Neutrophil (primary cell): ENCODE measurements at regions not wholly inside any gene's neighbourhood (a gene's known extent, or its start where the extent isn't known, plus 50 kb on each side); places are given as distances from the start of the nearest gene placed in this dataset.

Experiments used
- H3K27ac ChIP-seq: fragments of 200-600 bp; sonication (generic); 2 replicates; pipeline ENCODE4 v1.5.1; 2016; ENCODE audit warnings: mild to moderate bottlenecking, moderate library complexity
- H3K27me3 ChIP-seq: fragments of 200-600 bp; sonication (generic); 2 replicates; pipeline ENCODE4 v1.6.0; 2016; ENCODE audit warnings: mild to moderate bottlenecking
- H3K36me3 ChIP-seq: fragments of 200-600 bp; sonication (generic); 2 replicates; pipeline ENCODE4 v1.5.1; 2017
- H3K4me1 ChIP-seq, 2 experiments: fragments of 200-600 bp in 1 of 2; sonication (generic) in 1 of 2; 1 replicate in 1 of 2; 2 replicates in 1 of 2; pipeline versions ENCODE4 v1.5.1 to v1.6.1; 2013 to 2016; ENCODE audit warnings: low read depth in 1 of 2, low read length in 1 of 2, mild to moderate bottlenecking in 1 of 2, moderate library complexity in 1 of 2; ENCODE audit not compliant: control insufficient read depth in 1 of 2, insufficient read depth in 1 of 2
- H3K4me3 ChIP-seq, 2 experiments: fragments of 200-600 bp in 1 of 2; sonication (generic) in 1 of 2; 1 replicate in 1 of 2; 2 replicates in 1 of 2; pipeline ENCODE4 v1.5.1; 2013 to 2016; ENCODE audit warnings: low read depth in 1 of 2, low read length in 1 of 2, mild to moderate bottlenecking in 1 of 2, moderate library complexity in 1 of 2
- H3K9me3 ChIP-seq: fragments of 200-600 bp; sonication (generic); 2 replicates; pipeline ENCODE4 v1.5.1; 2016
- CTCF ChIP-seq: fragments of 200-600 bp; sonication (generic); IDR thresholded peaks from 2 replicates; pipeline ENCODE4 v1.5.1; 2016; ENCODE audit warnings: antibody characterized with exemption

- no peak overlapping the region for H3K4me3 ChIP-seq
- H3K27me3 ChIP-seq, result no peaks in the 10 kb centered on the region
- no peak overlapping the region for H3K27ac ChIP-seq
- H3K36me3 ChIP-seq, result no peaks in the 10 kb centered on the region
- no peaks in the 10 kb centered on the region for H3K9me3 ChIP-seq
- TF ChIP-seq CTCF, result no peak
- H3K4me1 ChIP-seq, result peaks cover 0 to 4% of the 10 kb centered on the region in 2 experiments
Measured at GRCh38 chr4:112759313-112759712, 122.4 kb downstream of the LARP7 start.

- H3K36me3 ChIP-seq, result no peaks in the 10 kb centered on the region
- no peaks in the 10 kb centered on the region for H3K9me3 ChIP-seq
- H3K4me1 ChIP-seq, result peaks cover 0 to 4% of the 10 kb centered on the region in 2 experiments
- no peak for TF ChIP-seq CTCF
- H3K4me3 ChIP-seq, result no peak overlapping the region
- H3K27me3 ChIP-seq, result no peaks in the 10 kb centered on the region
- no peak overlapping the region for H3K27ac ChIP-seq
Measured at GRCh38 chr4:112765317-112765974, 128.5 kb downstream of the LARP7 start.

GRCh38 chr4:112766422-112766821, 129.5 kb downstream of the LARP7 start:
- Histone ChIP-seq H3K4me1 (peaks cover 0 to 4% of the 10 kb centered on the region in 2 experiments), H3K36me3 (no peaks in the 10 kb centered on the region), H3K27ac (no peak overlapping the region), H3K9me3 (no peaks in the 10 kb centered on the region), H3K27me3 (no peaks in the 10 kb centered on the region), H3K4me3 (no peak overlapping the region)
- no peak for TF ChIP-seq CTCF

GRCh38 chr4:112767386-112767785, 130.4 kb downstream of the LARP7 start:
- no peak for TF ChIP-seq CTCF
- H3K27ac ChIP-seq, result no peak overlapping the region
- H3K9me3 ChIP-seq, result no peaks in the 10 kb centered on the region
- H3K36me3 ChIP-seq, result no peaks in the 10 kb centered on the region
- H3K4me1 ChIP-seq, result peaks cover 0 to 4% of the 10 kb centered on the region in 2 experiments
- H3K4me3 ChIP-seq, result no peak overlapping the region
- no peaks in the 10 kb centered on the region for H3K27me3 ChIP-seq

- H3K27ac ChIP-seq, result no peak overlapping the region
- no peaks in the 10 kb centered on the region for H3K36me3 ChIP-seq
- H3K9me3 ChIP-seq, result no peaks in the 10 kb centered on the region
- no peaks in the 10 kb centered on the region for H3K4me1 ChIP-seq
- no peak for TF ChIP-seq CTCF
- H3K27me3 ChIP-seq, result no peaks in the 10 kb centered on the region
- no peak overlapping the region for H3K4me3 ChIP-seq
Measured at GRCh38 chr4:112770114-112770513, 133.2 kb downstream of the LARP7 start.
